ENCODE measurements at regions not wholly inside any gene's neighbourhood (a gene's known extent, or its start where the extent isn't known, plus 50 kb on each side); places are given as distances from the start of the nearest gene placed in this dataset.
A peak's percentile ranks its signal among the peaks of the same experiment; 100 is the strongest.

DNA sequence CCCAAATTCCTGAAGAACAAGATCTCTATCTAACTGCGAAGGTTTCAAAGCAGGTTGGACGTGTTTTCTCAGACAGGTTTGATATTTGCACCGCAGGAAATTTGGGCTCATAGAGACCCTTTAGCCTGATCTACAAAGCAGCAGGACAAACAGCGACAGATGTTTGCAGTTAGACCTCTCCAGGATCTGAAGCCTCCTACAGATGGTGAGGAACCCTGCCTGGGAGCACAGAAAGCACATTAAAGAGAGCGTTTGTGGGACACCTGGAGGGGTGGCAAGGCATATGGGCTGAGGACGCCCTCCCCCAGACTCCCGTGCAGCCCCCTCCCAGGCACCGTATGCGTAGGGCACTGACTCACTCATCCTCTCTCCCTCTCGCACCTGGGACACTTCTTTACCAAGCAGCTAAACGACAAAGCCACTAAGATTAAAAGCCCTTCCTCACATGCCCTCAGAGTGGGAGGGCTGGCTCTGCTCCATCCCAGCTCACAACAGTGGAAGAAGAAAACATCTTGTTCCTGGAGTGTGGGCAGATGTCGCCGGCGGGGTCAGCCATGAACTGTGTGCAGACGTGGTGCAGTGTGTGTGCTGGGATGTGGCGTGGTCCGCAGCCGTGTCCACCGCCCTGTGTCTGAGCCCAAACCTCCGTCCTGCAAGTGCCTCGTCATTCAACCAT is 249.7 kb upstream of the AFDN start:
- no peak for TF ChIP-seq POLR2A (IDR thresholded peaks at IDR 0.05)
- TF ChIP-seq, protein P1, sequence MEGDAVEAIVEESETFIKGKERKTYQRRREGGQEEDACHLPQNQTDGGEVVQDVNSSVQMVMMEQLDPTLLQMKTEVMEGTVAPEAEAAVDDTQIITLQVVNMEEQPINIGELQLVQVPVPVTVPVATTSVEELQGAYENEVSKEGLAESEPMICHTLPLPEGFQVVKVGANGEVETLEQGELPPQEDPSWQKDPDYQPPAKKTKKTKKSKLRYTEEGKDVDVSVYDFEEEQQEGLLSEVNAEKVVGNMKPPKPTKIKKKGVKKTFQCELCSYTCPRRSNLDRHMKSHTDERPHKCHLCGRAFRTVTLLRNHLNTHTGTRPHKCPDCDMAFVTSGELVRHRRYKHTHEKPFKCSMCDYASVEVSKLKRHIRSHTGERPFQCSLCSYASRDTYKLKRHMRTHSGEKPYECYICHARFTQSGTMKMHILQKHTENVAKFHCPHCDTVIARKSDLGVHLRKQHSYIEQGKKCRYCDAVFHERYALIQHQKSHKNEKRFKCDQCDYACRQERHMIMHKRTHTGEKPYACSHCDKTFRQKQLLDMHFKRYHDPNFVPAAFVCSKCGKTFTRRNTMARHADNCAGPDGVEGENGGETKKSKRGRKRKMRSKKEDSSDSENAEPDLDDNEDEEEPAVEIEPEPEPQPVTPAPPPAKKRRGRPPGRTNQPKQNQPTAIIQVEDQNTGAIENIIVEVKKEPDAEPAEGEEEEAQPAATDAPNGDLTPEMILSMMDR (IDR thresholded peaks at IDR 0.05): no peak
- DNase-seq: no peak
- 83% methylated on average over 8 of the region's 21 CpGs for whole genome bisulfite sequencing (ENCODE audit: insufficient coverage, low coverage, low lambda C conversion rate, missing lambda C conversion rate)

DNA sequence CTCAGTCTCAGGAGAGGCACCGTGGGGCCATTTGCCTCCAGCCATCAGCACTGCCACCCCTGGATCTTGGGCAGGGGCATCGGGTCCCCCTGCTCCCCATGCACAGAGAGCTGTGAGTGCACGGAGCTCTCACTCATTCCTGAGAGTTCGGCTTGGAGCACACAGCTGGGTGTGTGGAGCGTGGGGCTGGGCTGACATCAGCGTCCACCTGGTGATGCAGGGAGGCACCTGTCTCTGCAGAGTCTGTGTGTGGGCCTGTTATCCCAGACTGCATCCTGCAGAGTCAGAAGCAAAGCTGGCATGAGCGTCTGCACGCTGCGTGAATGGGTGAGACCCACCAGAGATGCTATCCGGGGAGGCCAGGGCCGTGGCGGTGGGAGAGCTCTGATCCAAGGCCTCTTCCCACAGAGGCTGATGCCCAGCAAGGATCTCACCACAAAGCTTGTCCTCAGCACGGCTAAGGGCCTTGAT is 248.8 kb upstream of the AFDN start:
- DNase-seq (peak in 1 of 3 donors; percentile 52), ATAC-seq (no peak)
- Histone ChIP-seq H3K27me3 (no peaks in the 10 kb centered on the region), H3K27ac (no peak overlapping the region), H3K4me3 (no peak overlapping the region), H3K36me3 (no peaks in the 10 kb centered on the region), H3K9me3 (no peaks in the 10 kb centered on the region), H3K4me1 (peaks cover 0 to 14% (median 3%) of the 10 kb centered on the region in 4 donors)
- no peak for TF ChIP-seq POLR2A (IDR thresholded peaks at IDR 0.05)
- TF ChIP-seq, protein P1 (IDR thresholded peaks at IDR 0.05): no peak
- intact Hi-C loops (cut with DNase I): no loop called here
- 80% methylated on average over 5 of the region's 13 CpGs for WGBS (ENCODE audit: insufficient coverage, low coverage, low lambda C conversion rate, missing lambda C conversion rate)

More for the DNA sequence above, 249.7 kb upstream of the AFDN start:
- intact Hi-C loops (cut with DNase I): no loop called here
- H3K9me3 ChIP-seq: no peaks in the 10 kb centered on the region
- H3K4me3 ChIP-seq: no peak overlapping the region
- ATAC-seq: no peak
- H3K36me3 ChIP-seq: no peaks in the 10 kb centered on the region
- H3K27me3 ChIP-seq: no peaks in the 10 kb centered on the region
- H3K4me1 ChIP-seq: peaks cover 0 to 15% (median 3%) of the 10 kb centered on the region in 4 donors
- H3K27ac ChIP-seq: no peak overlapping the region

DNA sequence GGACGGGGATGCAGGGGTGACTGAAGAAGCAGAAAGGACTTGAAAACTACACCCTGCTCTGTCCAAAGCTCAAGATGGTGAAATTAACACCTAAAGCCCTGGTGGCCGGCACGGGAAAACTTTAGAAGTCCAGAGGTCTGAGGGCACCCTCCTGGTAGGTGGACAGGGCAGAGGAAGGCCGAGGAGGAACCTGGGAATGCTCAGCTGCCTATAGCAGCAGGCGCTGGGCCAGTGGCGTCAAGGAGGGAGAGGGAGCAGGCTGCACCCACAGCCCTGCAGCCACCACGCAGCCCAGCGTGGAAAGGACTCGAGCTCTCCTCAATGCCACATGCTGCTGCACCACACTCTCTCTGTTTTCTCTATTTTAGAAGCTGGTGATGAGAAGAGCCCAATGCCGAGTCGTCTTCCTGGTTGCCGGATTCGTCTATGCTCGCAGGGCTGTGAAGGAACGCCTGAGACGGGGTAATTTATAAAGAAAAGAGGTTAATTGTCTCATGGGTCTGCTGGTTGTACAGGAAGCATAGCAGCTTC is 248.3 kb upstream of the AFDN start:
- intact Hi-C loops (cut with DNase I): no loop called here
- TF ChIP-seq, protein P1 (IDR thresholded peaks at IDR 0.05): no peak
- no peak for TF ChIP-seq POLR2A (IDR thresholded peaks at IDR 0.05)
- Histone ChIP-seq H3K27me3 (no peaks in the 10 kb centered on the region), H3K4me1 (peaks cover 0 to 9% (median under 1%) of the 10 kb centered on the region in 4 donors), H3K27ac (no peak overlapping the region), H3K9me3 (no peaks in the 10 kb centered on the region), H3K4me3 (no peak overlapping the region), H3K36me3 (no peaks in the 10 kb centered on the region)
- WGBS (ENCODE audit: insufficient coverage, low coverage, low lambda C conversion rate, missing lambda C conversion rate): 98% methylated on average over 9 of the region's 16 CpGs
- DNase-seq (no peak), ATAC-seq (no peak)

DNA sequence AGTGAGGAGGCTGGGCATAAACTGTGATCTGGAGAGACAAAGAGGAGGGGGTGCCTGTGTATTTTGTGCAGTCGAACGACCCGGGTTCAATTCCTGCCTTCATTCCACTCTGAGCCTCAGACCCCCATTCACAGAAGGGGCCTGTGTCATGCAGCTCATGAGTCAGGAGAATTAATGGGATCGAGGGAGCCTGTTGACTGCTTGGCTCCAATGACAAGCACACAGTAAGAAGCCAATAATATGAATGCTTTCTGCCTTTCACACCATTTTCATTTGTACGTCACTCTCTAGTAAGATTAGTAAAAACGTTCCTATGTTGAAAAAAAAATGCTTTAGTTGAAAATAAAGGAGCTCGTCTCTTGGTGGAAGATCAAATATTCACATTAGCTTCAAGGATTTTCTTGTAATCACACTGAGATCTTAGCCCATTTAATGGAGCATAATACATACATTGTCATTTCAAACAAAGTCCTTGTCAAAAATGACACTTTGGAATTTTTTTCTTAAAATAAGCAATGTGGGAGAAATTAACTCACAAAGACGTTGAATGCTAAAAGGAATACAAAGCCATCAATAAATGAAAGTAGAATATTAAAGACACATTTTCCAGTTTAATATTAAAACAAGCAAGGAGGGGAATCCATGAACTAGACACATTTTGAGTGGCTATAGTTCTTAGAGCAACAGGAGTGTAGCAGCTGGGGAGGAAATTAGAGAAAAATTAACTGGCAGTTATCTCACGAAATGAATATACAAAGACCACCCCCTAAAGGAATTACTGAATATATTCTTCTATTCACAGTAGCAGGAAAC is 246.7 kb upstream of the AFDN start:
- WGBS (ENCODE audit: insufficient coverage, low coverage, low lambda C conversion rate, missing lambda C conversion rate): 74% methylated on average over 9 of the region's 9 CpGs
- Histone ChIP-seq H3K36me3 (no peaks in the 10 kb centered on the region), H3K27me3 (no peaks in the 10 kb centered on the region), H3K4me1 (no peaks in the 10 kb centered on the region), H3K27ac (no peak overlapping the region), H3K4me3 (no peak overlapping the region), H3K9me3 (no peaks in the 10 kb centered on the region)
- intact Hi-C loops (cut with DNase I): no loop called here
- ATAC-seq (no peak), DNase-seq (no peak)
- TF ChIP-seq, protein P1 (IDR thresholded peaks at IDR 0.05): no peak
- no peak for TF ChIP-seq POLR2A (IDR thresholded peaks at IDR 0.05)

All from right lobe of liver (tissue), 6 donors.